DND-41 (cell line): ENCODE measurements at regions not wholly inside any gene's neighbourhood (a gene's known extent, or its start where the extent isn't known, plus 50 kb on each side); places are given as distances from the start of the nearest gene placed in this dataset.

ENCODE experiments used
- CTCF ChIP-seq: IDR thresholded peaks from 2 replicates; pipeline ENCODE4 v1.5.1; 2012; ENCODE audit warnings: borderline replicate concordance, low read length, moderate library complexity, mild to moderate bottlenecking; ENCODE audit not compliant: poor library complexity, severe bottlenecking; ENCODE audit errors: extremely low read depth
- EZH2 ChIP-seq: IDR thresholded peaks from 3 replicates; pipeline ENCODE4 v1.6.1; 2012; ENCODE audit warnings: borderline replicate concordance, low read depth, mild to moderate bottlenecking, moderate library complexity, low read length, inconsistent platforms; ENCODE audit not compliant: severe bottlenecking

DNA sequence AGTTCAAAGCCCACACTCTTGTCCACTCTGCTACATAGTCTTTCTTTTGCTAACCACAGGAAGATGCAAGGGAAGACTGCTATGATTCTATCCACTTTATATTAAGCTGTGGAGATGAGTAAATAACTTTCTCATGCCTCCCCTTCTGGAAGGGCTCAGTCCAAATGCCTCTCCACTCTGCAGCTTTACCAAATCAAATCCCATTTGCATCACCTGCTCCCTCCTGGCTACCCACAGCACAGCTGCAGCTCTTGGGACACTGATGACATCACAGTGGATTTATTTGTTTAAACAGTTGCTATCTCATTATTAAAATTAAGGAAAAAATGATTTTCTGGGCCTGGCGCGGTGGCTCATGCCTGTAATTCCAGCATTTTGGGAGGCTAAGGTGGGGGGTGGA, 1544.9 kb upstream of the WWC1 start:
- no peak for TF ChIP-seq CTCF
- no peak for TF ChIP-seq EZH2
